Fibroblast of lung (primary cell): ENCODE measurements at regions not wholly inside any gene's neighbourhood (a gene's known extent, or its start where the extent isn't known, plus 50 kb on each side); places are given as distances from the start of the nearest gene placed in this dataset.

Experiments used
- DNase-seq, 2 donors: peaks; one replicate each; pipeline versions ENCODE4 v3.0.0 to v3.0.0-alpha.2; 2010; ENCODE audit warnings: low read depth in 2 of 2
- H2AFZ ChIP-seq: 2 replicates; pipeline ENCODE4 v1.5.1; 2012; ENCODE audit warnings: low read length, control low read depth, inconsistent platforms
- H3K27ac ChIP-seq: 2 replicates; pipeline ENCODE4 v1.5.1; 2011; ENCODE audit warnings: low read length, control low read depth; ENCODE audit not compliant: insufficient read depth
- H3K27me3 ChIP-seq: 2 replicates; pipeline ENCODE4 v1.5.1; 2011; ENCODE audit warnings: mild to moderate bottlenecking, low read length; ENCODE audit not compliant: control insufficient read depth, insufficient read depth
- H3K36me3 ChIP-seq: 2 replicates; pipeline ENCODE4 v1.5.1; 2011; ENCODE audit warnings: low read length; ENCODE audit not compliant: control insufficient read depth, insufficient read depth
- H3K4me1 ChIP-seq: 2 replicates; pipeline ENCODE4 v1.5.1; 2011; ENCODE audit warnings: low read length; ENCODE audit not compliant: control insufficient read depth, insufficient read depth; ENCODE audit errors: extremely low read depth
- H3K4me2 ChIP-seq: 2 replicates; pipeline ENCODE4 v1.5.1; 2011; ENCODE audit warnings: low read length, control low read depth; ENCODE audit not compliant: insufficient read depth; ENCODE audit errors: extremely low read depth
- H3K4me3 ChIP-seq, 4 experiments: fragments of 200-600 bp in 1 of 4; sonication (generic) in 1 of 4; replicated peaks in 1 of 4; 2 replicates each; pipeline ENCODE4 v1.5.1; 2011 to 2016; ENCODE audit warnings: low read length in 4 of 4, low read depth in 3 of 4, mild to moderate bottlenecking in 3 of 4, control low read depth in 2 of 4, inconsistent platforms in 1 of 4, mixed read lengths in 1 of 4; ENCODE audit not compliant: insufficient read depth in 1 of 4; ENCODE audit errors: control extremely low read depth in 1 of 4
- H3K79me2 ChIP-seq: 2 replicates; pipeline ENCODE4 v1.5.1; 2012; ENCODE audit warnings: mild to moderate bottlenecking, low read length, inconsistent platforms; ENCODE audit not compliant: control insufficient read depth, insufficient read depth
- H3K9ac ChIP-seq: 2 replicates; pipeline ENCODE4 v1.5.1; 2011; ENCODE audit warnings: mild to moderate bottlenecking, low read length, control low read depth; ENCODE audit not compliant: insufficient read depth
- H3K9me3 ChIP-seq: 2 replicates; pipeline ENCODE4 v1.5.1; 2012; ENCODE audit warnings: low read depth, low read length; ENCODE audit not compliant: control insufficient read depth, insufficient read depth
- H4K20me1 ChIP-seq: 2 replicates; pipeline ENCODE4 v1.5.1; 2011; ENCODE audit warnings: low read length; ENCODE audit not compliant: control insufficient read depth, insufficient read depth; ENCODE audit errors: extremely low read depth
- EZH2 ChIP-seq: IDR thresholded peaks from 2 replicates; pipeline ENCODE4 v1.5.1; 2012; ENCODE audit warnings: low read length, control low read depth, mild to moderate bottlenecking; ENCODE audit errors: missing control alignments
- TF ChIP-seq, protein P1 (sequence below), 2 donors: IDR thresholded peaks in 1 of 2; conservative IDR thresholded peaks in 1 of 2; 1 replicate in 1 of 2; 2 replicates in 1 of 2; pipeline ENCODE4 v1.5.1; 2011 to 2012; ENCODE audit warnings: low read length in 2 of 2, control low read depth in 1 of 2, inconsistent platforms in 1 of 2, low read depth in 1 of 2, mild to moderate bottlenecking in 1 of 2

DNA sequence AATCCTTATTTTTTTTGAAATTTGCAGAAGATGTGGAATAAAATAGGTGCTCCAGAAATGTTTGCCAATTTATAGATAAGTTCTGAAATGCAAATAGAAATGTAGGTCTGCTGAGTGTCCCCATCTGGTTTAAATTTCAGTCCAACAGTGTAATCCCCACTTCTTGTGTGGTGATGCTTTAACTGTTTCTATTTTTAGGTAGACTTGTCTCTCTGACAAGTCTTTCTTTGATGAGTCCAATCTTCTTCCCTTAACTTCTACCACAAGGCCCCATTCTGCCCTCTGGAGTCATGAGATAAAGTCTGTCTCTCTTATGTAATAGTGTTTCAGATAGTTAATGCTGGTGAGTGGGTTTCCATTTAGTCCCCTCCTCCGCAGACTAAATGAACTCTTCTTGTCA lies 390.4 kb downstream of the RFC3 start:
- Histone ChIP-seq H3K36me3 (no peaks in the 10 kb centered on the region), H3K4me1 (peaks cover 3% of the 10 kb centered on the region), H3K27ac (no peak overlapping the region), H3K9me3 (no peaks in the 10 kb centered on the region), H3K4me2 (peak overlapping the region; percentile 16), H2AFZ (no peak overlapping the region), H4K20me1 (no peaks in the 10 kb centered on the region), H3K27me3 (no peaks in the 10 kb centered on the region), H3K4me3 (no peak overlapping the region), H3K79me2 (no peaks in the 10 kb centered on the region), H3K9ac (no peak overlapping the region)
- peak in 1 of 2 donors; percentile 55 for DNase-seq
- no peak for TF ChIP-seq EZH2
- TF ChIP-seq, protein P1, sequence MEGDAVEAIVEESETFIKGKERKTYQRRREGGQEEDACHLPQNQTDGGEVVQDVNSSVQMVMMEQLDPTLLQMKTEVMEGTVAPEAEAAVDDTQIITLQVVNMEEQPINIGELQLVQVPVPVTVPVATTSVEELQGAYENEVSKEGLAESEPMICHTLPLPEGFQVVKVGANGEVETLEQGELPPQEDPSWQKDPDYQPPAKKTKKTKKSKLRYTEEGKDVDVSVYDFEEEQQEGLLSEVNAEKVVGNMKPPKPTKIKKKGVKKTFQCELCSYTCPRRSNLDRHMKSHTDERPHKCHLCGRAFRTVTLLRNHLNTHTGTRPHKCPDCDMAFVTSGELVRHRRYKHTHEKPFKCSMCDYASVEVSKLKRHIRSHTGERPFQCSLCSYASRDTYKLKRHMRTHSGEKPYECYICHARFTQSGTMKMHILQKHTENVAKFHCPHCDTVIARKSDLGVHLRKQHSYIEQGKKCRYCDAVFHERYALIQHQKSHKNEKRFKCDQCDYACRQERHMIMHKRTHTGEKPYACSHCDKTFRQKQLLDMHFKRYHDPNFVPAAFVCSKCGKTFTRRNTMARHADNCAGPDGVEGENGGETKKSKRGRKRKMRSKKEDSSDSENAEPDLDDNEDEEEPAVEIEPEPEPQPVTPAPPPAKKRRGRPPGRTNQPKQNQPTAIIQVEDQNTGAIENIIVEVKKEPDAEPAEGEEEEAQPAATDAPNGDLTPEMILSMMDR (conservative IDR thresholded peaks at IDR 0.05 in 1 of 2, IDR thresholded peaks at IDR 0.05 in 1 of 2; ENCODE audit: low read depth in 1 of 2, low read length in 2 of 2): no peak

DNA sequence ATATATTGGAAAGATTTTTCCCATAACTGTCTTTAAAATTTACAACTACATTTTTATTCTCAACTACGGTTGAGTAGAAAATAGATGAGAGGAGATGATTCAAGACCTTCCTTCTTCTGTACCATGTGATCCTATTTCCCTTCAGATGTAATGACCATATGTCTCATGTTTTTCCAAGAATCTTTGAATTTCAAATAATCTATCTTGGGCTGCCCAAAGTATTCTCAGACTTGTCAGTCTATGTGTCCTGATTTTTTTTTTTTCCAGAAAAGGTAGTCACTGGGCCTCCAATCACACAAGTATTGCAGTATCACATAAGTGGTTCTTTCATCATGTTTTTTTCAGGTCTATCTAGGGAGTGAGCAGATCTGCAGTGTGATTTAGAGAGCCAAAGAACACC lies 392.4 kb downstream of the RFC3 start:
- H3K4me3 ChIP-seq: no peak overlapping the region
- no peak overlapping the region for H3K27ac ChIP-seq
- H3K9me3 ChIP-seq: no peaks in the 10 kb centered on the region
- no peaks in the 10 kb centered on the region for H4K20me1 ChIP-seq
- DNase-seq: no peak
- no peak overlapping the region for H3K4me2 ChIP-seq
- no peaks in the 10 kb centered on the region for H3K36me3 ChIP-seq
- TF ChIP-seq, protein P1 (conservative IDR thresholded peaks at IDR 0.05 in 1 of 2, IDR thresholded peaks at IDR 0.05 in 1 of 2; ENCODE audit: low read depth in 1 of 2, low read length in 2 of 2): no peak
- TF ChIP-seq EZH2: no peak
- H3K4me1 ChIP-seq: peaks cover 3% of the 10 kb centered on the region
- no peaks in the 10 kb centered on the region for H3K79me2 ChIP-seq
- no peak overlapping the region for H2AFZ ChIP-seq
- no peak overlapping the region for H3K9ac ChIP-seq
- no peaks in the 10 kb centered on the region for H3K27me3 ChIP-seq

DNA sequence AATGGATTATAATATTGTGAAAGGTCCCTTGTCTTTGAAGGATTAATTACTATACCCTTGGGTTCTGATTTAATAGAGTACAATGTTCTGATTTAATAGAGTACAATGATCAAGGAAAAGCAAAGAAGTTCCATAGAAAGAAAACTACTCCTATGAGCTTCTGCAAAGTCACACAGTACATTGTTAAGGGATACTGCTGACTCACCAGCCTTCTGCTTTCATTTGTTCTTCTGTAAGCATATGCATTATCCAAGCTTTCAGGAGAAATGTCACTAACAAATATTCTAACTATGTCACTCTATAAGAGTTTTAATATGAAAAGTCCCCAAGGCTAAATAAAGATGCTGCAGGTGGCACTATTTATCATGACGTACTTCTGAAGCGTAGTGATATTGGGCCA lies 396.7 kb downstream of the RFC3 start:
- Histone ChIP-seq H3K9me3 (no peaks in the 10 kb centered on the region), H3K27me3 (no peaks in the 10 kb centered on the region), H3K4me3 (no peak overlapping the region), H3K9ac (no peak overlapping the region), H3K36me3 (no peaks in the 10 kb centered on the region), H2AFZ (no peak overlapping the region), H3K27ac (no peak overlapping the region), H3K4me2 (no peak overlapping the region), H4K20me1 (no peaks in the 10 kb centered on the region), H3K4me1 (no peaks in the 10 kb centered on the region), H3K79me2 (no peaks in the 10 kb centered on the region)
- TF ChIP-seq, protein P1 (conservative IDR thresholded peaks at IDR 0.05 in 1 of 2, IDR thresholded peaks at IDR 0.05 in 1 of 2; ENCODE audit: low read depth in 1 of 2, low read length in 2 of 2): no peak
- TF ChIP-seq EZH2: no peak
- peak in 1 of 2 donors; percentile 30 for DNase-seq
